GM23338 (cell line): ENCODE measurements at regions not wholly inside any gene's neighbourhood (a gene's known extent, or its start where the extent isn't known, plus 50 kb on each side); places are given as distances from the start of the nearest gene placed in this dataset.

Experiments
- ATAC-seq: fragments of 200-7000 bp; cut with Tn5 transposase; 3 replicates; pipeline ENCODE4 v1.9.1; 2020
- DNase-seq: peaks from one replicate; pipeline ENCODE4 v3.0.0-alpha.2; 2015; ENCODE audit warnings: low spot score
- H2AFZ ChIP-seq: fragments of 200-600 bp; sonication (generic); 2 replicates; pipeline ENCODE4 v1.8.0; 2016; ENCODE audit warnings: antibody characterized with exemption, mild to moderate bottlenecking, moderate library complexity
- H3F3A ChIP-seq: fragments of 200-600 bp; sonication (generic); replicated peaks from 2 replicates; pipeline ENCODE4 v1.8.0; 2017; ENCODE audit warnings: antibody characterized with exemption, mixed run types, low read depth
- H3K27ac ChIP-seq: fragments of 200-600 bp; sonication (generic); 2 replicates; pipeline ENCODE4 v1.6.1; 2016; ENCODE audit warnings: low read depth
- H3K27me3 ChIP-seq: fragments of 200-600 bp; sonication (generic); 2 replicates; pipeline ENCODE4 v1.8.0; 2016; ENCODE audit warnings: mild to moderate bottlenecking, mixed run types, moderate library complexity; ENCODE audit not compliant: insufficient read depth
- H3K36me3 ChIP-seq: fragments of 200-600 bp; sonication (generic); 2 replicates; pipeline ENCODE4 v1.8.0; 2016; ENCODE audit warnings: mild to moderate bottlenecking; ENCODE audit not compliant: insufficient read depth
- H3K4me1 ChIP-seq: fragments of 200-600 bp; sonication (generic); 2 replicates; pipeline ENCODE4 v1.8.0; 2016; ENCODE audit warnings: mild to moderate bottlenecking, moderate library complexity; ENCODE audit not compliant: insufficient read depth
- H3K4me2 ChIP-seq: fragments of 200-600 bp; sonication (generic); 2 replicates; pipeline ENCODE4 v1.7.1; 2017; ENCODE audit warnings: mixed run types
- H3K4me3 ChIP-seq: fragments of 200-600 bp; sonication (generic); 2 replicates; pipeline ENCODE4 v1.6.1; 2016; ENCODE audit warnings: mixed run types
- H3K79me2 ChIP-seq: fragments of 200-600 bp; sonication (generic); replicated peaks from 2 replicates; pipeline ENCODE4 v1.8.0; 2017; ENCODE audit warnings: mild to moderate bottlenecking; ENCODE audit not compliant: insufficient read depth
- H3K9me2 ChIP-seq: fragments of 200-600 bp; sonication (generic); 2 replicates; pipeline ENCODE4 v1.8.0; 2017; ENCODE audit not compliant: insufficient read depth
- H4K20me1 ChIP-seq: fragments of 200-600 bp; sonication (generic); replicated peaks from 2 replicates; pipeline ENCODE4 v1.8.0; 2017; ENCODE audit warnings: mild to moderate bottlenecking; ENCODE audit not compliant: insufficient read depth
- H3K27ac Mint-ChIP-seq: 2 replicates; pipeline ENCODE4 v1.8.0; 2020; ENCODE audit warnings: inconsistent platforms, mild to moderate bottlenecking, moderate library complexity, mixed read lengths
- H3K27me3 Mint-ChIP-seq: 3 replicates; pipeline ENCODE4 v1.8.0; 2022; ENCODE audit warnings: low read depth, mild to moderate bottlenecking, moderate library complexity, mixed read lengths, inconsistent platforms; ENCODE audit not compliant: insufficient read depth, poor library complexity
- H3K36me3 Mint-ChIP-seq: 3 replicates; pipeline ENCODE4 v1.8.0; 2021; ENCODE audit warnings: low read depth, mild to moderate bottlenecking, inconsistent platforms, moderate library complexity, mixed read lengths
- H3K4me1 Mint-ChIP-seq: 3 replicates; pipeline ENCODE4 v1.8.0; 2020; ENCODE audit warnings: mild to moderate bottlenecking, inconsistent platforms, mixed read lengths
- H3K4me3 Mint-ChIP-seq: 3 replicates; pipeline ENCODE4 v1.8.0; 2021; ENCODE audit warnings: moderate library complexity, mild to moderate bottlenecking, inconsistent platforms, mixed read lengths
- H3K9me3 Mint-ChIP-seq: 3 replicates; pipeline ENCODE4 v1.8.0; 2020; ENCODE audit warnings: moderate library complexity, mild to moderate bottlenecking, inconsistent platforms, mixed read lengths
- CREB1 ChIP-seq: fragments of 250-450 bp; sonication (Bioruptor Pico); IDR thresholded peaks from 2 replicates; pipeline ENCODE4 v1.5.0; 2020; ENCODE audit warnings: low read depth, mild to moderate bottlenecking, moderate library complexity
- CTCF ChIP-seq, 2 experiments: fragments of 200-600 bp in 1 of 2; sonication (generic) in 1 of 2; conservative IDR thresholded peaks; 2 replicates each; pipeline versions ENCODE4 v1.5.1 to v1.6.1; 2016 to 2017; ENCODE audit warnings: antibody characterized with exemption in 2 of 2, low read depth in 2 of 2, mild to moderate bottlenecking in 2 of 2, moderate library complexity in 1 of 2
- EZH2 ChIP-seq: fragments of 200-600 bp; sonication (generic); IDR thresholded peaks from one replicate; pipeline ENCODE4 v1.8.0; 2017; ENCODE audit warnings: antibody characterized with exemption, mild to moderate bottlenecking, low read depth; ENCODE audit not compliant: unreplicated experiment
- EZH2phosphoT487 ChIP-seq: fragments of 200-600 bp; sonication (generic); IDR thresholded peaks from one replicate; pipeline ENCODE4 v1.8.1; 2018; ENCODE audit warnings: antibody characterized with exemption; ENCODE audit not compliant: unreplicated experiment
- JUNB ChIP-seq: IDR thresholded peaks from one replicate; pipeline ENCODE4 v1.6.1; 2016; ENCODE audit warnings: antibody characterized with exemption; ENCODE audit not compliant: unreplicated experiment
- NANOG ChIP-seq: IDR thresholded peaks from 2 replicates; pipeline ENCODE4 v1.6.1; 2016; ENCODE audit warnings: antibody characterized with exemption, borderline replicate concordance
- POLR2AphosphoS5 ChIP-seq: IDR thresholded peaks from 2 replicates; pipeline ENCODE4 v1.6.1; 2016; ENCODE audit warnings: antibody characterized with exemption, low read depth
- STAT1 ChIP-seq: IDR thresholded peaks from one replicate; pipeline ENCODE4 v1.6.1; 2016; ENCODE audit warnings: antibody characterized with exemption; ENCODE audit not compliant: unreplicated experiment
- ZNF114 ChIP-seq: fragments of 250-450 bp; sonication (Bioruptor Pico); IDR thresholded peaks from 2 replicates; pipeline ENCODE4 v1.5.0; 2020; ENCODE audit warnings: mild to moderate bottlenecking, moderate library complexity
- ZNF331 ChIP-seq: fragments of 250-450 bp; sonication (Bioruptor Pico); IDR thresholded peaks from 2 replicates; pipeline ENCODE4 v1.5.0; 2020; ENCODE audit warnings: low read depth, mild to moderate bottlenecking, moderate library complexity
- TF ChIP-seq, protein P1 (sequence below): IDR thresholded peaks from 2 replicates; pipeline ENCODE4 v1.6.1; 2016; ENCODE audit warnings: antibody characterized with exemption

- H3K27ac Mint-ChIP-seq, result no peak overlapping the region
- no peak overlapping the region for H3K4me2 ChIP-seq
- TF ChIP-seq ZNF331 (CRISPR knock-in tag) (no peak), NANOG (no peak), STAT1 (no peak), CTCF (conservative IDR thresholded peaks at IDR 0.05; ENCODE audit: low read depth in 2 of 2) (no peak), EZH2 (no peak), JUNB (no peak), ZNF114 (CRISPR knock-in tag) (no peak)
- H3K9me3 Mint-ChIP-seq, result peaks cover 6% of the 10 kb centered on the region; the same call in 1 of the 3 replicates
- H3K79me2 ChIP-seq, result no peaks in the 10 kb centered on the region
- no peaks in the 10 kb centered on the region for H3F3A ChIP-seq
- no peaks in the 10 kb centered on the region for H4K20me1 ChIP-seq
- H3K4me1 ChIP-seq, result no peaks in the 10 kb centered on the region; the same call in 1 of the 2 replicates
- no peak overlapping the region for H3K4me3 ChIP-seq
- ATAC-seq (peak; percentile 57), DNase-seq (peak; percentile 17)
- no peak overlapping the region for H2AFZ ChIP-seq
- no peaks in the 10 kb centered on the region for H3K36me3 Mint-ChIP-seq
- 0 out of 2 replicates have a peak, but pooled peaks cover 5% of the 10 kb centered on the region for H3K9me2 ChIP-seq
- H3K27me3 ChIP-seq, result no peaks in the 10 kb centered on the region
- H3K27ac ChIP-seq, result no peak overlapping the region
- H3K27me3 Mint-ChIP-seq, result peaks cover 7% of the 10 kb centered on the region
- no peak overlapping the region for H3K4me3 Mint-ChIP-seq
- H3K4me1 Mint-ChIP-seq, result peaks cover 17% of the 10 kb centered on the region
- no peaks in the 10 kb centered on the region for H3K36me3 ChIP-seq
Observed at GRCh38 chr2:129606496-129607270, 372.8 kb upstream of the RAB6C start.

DNA sequence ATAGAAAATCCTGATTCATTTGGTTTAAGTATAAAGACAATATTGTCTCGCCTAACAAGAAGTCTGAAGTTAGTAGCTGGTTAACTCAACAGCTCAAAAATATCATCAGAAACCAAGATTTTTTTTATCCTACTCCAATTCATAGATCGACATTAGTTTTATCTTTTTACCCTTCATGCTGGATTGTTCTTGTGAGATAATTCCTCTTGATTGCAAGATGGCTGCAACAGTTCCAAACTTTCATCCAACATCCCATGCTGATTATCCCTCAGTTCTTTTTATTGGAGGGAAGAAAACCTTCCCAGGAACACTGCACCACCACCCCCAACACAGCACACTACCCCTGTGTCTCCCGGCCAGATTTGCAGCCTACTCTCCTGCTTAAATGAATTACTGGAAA lies 370.2 kb upstream of the RAB6C start:
- H3K36me3 ChIP-seq, result no peaks in the 10 kb centered on the region
- Mint-ChIP-seq H3K27me3 (peaks cover 7% of the 10 kb centered on the region), H3K4me3 (no peak overlapping the region), H3K36me3 (no peaks in the 10 kb centered on the region), H3K27ac (no peak overlapping the region), H3K9me3 (peaks cover 6% of the 10 kb centered on the region; the same call in 1 of the 3 replicates), H3K4me1 (peaks cover 26% of the 10 kb centered on the region)
- H3K9me2 ChIP-seq, result 0 out of 2 replicates have a peak, but pooled peaks cover 5% of the 10 kb centered on the region
- H3F3A ChIP-seq, result no peaks in the 10 kb centered on the region
- peaks cover 5% of the 10 kb centered on the region for H3K4me1 ChIP-seq
- H3K4me3 ChIP-seq, result no peak overlapping the region
- TF ChIP-seq EZH2phosphoT487, result no peak
- no peak for TF ChIP-seq STAT1
- TF ChIP-seq CTCF (conservative IDR thresholded peaks at IDR 0.05; ENCODE audit: low read depth in 2 of 2), result no peak
- no peak for TF ChIP-seq CREB1 (CRISPR knock-in tag)
- TF ChIP-seq POLR2AphosphoS5, result no peak
- TF ChIP-seq ZNF114 (CRISPR knock-in tag), result no peak
- TF ChIP-seq, protein P1, sequence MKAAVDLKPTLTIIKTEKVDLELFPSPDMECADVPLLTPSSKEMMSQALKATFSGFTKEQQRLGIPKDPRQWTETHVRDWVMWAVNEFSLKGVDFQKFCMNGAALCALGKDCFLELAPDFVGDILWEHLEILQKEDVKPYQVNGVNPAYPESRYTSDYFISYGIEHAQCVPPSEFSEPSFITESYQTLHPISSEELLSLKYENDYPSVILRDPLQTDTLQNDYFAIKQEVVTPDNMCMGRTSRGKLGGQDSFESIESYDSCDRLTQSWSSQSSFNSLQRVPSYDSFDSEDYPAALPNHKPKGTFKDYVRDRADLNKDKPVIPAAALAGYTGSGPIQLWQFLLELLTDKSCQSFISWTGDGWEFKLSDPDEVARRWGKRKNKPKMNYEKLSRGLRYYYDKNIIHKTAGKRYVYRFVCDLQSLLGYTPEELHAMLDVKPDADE, result no peak
- H4K20me1 ChIP-seq, result no peaks in the 10 kb centered on the region
- H3K4me2 ChIP-seq, result no peak overlapping the region
- H3K27me3 ChIP-seq, result no peaks in the 10 kb centered on the region
- DNase-seq (no peak), ATAC-seq (no peak)
- no peaks in the 10 kb centered on the region for H3K79me2 ChIP-seq
- H2AFZ ChIP-seq, result no peak overlapping the region
- no peak overlapping the region for H3K27ac ChIP-seq
